Hepatocyte (in vitro differentiated cells): ENCODE measurements at regions not wholly inside any gene's neighbourhood (a gene's known extent, or its start where the extent isn't known, plus 50 kb on each side); places are given as distances from the start of the nearest gene placed in this dataset.

Source experiments
- EZH2 ChIP-seq: fragments of 200-600 bp; sonication (generic); IDR thresholded peaks from 2 replicates; pipeline ENCODE4 v1.6.1; 2016; ENCODE audit warnings: antibody characterized with exemption, mild to moderate bottlenecking, borderline replicate concordance
- TF ChIP-seq, protein P1 (sequence below): fragments of 200-600 bp; sonication (generic); IDR thresholded peaks from 2 replicates; pipeline ENCODE4 v1.5.1; 2016; ENCODE audit warnings: antibody characterized with exemption, mild to moderate bottlenecking; ENCODE audit not compliant: poor library complexity

DNA sequence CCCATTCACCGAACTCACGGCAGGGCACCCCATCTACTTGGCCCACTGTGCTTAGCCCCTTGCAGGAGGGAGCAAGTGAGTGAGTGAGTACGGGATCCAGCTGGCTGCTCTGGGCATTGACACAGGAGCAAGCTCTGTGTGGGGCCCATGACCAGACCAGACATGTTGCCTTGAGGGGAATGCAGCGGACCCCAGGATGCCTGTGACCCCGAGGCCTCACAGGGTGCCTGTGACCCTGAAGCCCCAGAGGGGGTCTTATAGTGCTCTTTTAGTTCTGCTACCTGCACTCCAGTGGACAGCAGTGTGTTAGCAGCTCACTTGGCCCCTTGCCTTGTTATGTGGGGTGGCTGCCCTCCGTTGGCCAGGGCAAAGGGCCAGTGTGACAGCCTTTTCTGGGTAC, 255.8 kb downstream of the ETNK1 start:
- TF ChIP-seq, protein P1, sequence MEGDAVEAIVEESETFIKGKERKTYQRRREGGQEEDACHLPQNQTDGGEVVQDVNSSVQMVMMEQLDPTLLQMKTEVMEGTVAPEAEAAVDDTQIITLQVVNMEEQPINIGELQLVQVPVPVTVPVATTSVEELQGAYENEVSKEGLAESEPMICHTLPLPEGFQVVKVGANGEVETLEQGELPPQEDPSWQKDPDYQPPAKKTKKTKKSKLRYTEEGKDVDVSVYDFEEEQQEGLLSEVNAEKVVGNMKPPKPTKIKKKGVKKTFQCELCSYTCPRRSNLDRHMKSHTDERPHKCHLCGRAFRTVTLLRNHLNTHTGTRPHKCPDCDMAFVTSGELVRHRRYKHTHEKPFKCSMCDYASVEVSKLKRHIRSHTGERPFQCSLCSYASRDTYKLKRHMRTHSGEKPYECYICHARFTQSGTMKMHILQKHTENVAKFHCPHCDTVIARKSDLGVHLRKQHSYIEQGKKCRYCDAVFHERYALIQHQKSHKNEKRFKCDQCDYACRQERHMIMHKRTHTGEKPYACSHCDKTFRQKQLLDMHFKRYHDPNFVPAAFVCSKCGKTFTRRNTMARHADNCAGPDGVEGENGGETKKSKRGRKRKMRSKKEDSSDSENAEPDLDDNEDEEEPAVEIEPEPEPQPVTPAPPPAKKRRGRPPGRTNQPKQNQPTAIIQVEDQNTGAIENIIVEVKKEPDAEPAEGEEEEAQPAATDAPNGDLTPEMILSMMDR = no peak
- no peak for TF ChIP-seq EZH2
